ENCODE measurements at regions not wholly inside any gene's neighbourhood (a gene's known extent, or its start where the extent isn't known, plus 50 kb on each side); places are given as distances from the start of the nearest gene placed in this dataset.

GRCh38 chr12:19709889-19710288, 270.6 kb downstream of the AEBP2 start:
- DNase-seq (ENCODE audit: extremely low read depth in 1 of 2, low read depth in 1 of 2) = no peak

- DNase-seq (ENCODE audit: extremely low read depth in 1 of 2, low read depth in 1 of 2) = no peak
These were observed 271.8 kb downstream of the AEBP2 start for GRCh38 chr12:19710811-19711793.

GRCh38 chr12:19712041-19712440, 272.7 kb downstream of the AEBP2 start:
- DNase-seq (ENCODE audit: extremely low read depth in 1 of 2, low read depth in 1 of 2) = no peak

GRCh38 chr12:19718401-19718800, 279.1 kb downstream of the AEBP2 start:
- no peak for DNase-seq (ENCODE audit: extremely low read depth in 1 of 2, low read depth in 1 of 2)

GRCh38 chr12:19719672-19720071, 280.4 kb downstream of the AEBP2 start:
- no peak for DNase-seq (ENCODE audit: extremely low read depth in 1 of 2, low read depth in 1 of 2)

GRCh38 chr12:19726122-19726521, 286.8 kb downstream of the AEBP2 start:
- no peak for DNase-seq (ENCODE audit: extremely low read depth in 1 of 2, low read depth in 1 of 2)

GRCh38 chr12:19726592-19726991, 287.3 kb downstream of the AEBP2 start:
- no peak for DNase-seq (ENCODE audit: extremely low read depth in 1 of 2, low read depth in 1 of 2)

GRCh38 chr12:19737019-19737418, 297.7 kb downstream of the AEBP2 start:
- DNase-seq (ENCODE audit: extremely low read depth in 1 of 2, low read depth in 1 of 2) = no peak

- DNase-seq (ENCODE audit: extremely low read depth in 1 of 2, low read depth in 1 of 2) = no peak
These were observed 300.0 kb downstream of the AEBP2 start for GRCh38 chr12:19739195-19739776.

- DNase-seq (ENCODE audit: extremely low read depth in 1 of 2, low read depth in 1 of 2) = no peak
These were observed 301.3 kb downstream of the AEBP2 start for GRCh38 chr12:19740472-19741131.

- DNase-seq (ENCODE audit: extremely low read depth in 1 of 2, low read depth in 1 of 2) = no peak
These were observed 301.8 kb downstream of the AEBP2 start for GRCh38 chr12:19741132-19741489.

GRCh38 chr12:19744705-19745218, 305.5 kb downstream of the AEBP2 start:
- no peak for DNase-seq (ENCODE audit: extremely low read depth in 1 of 2, low read depth in 1 of 2)

- no peak for DNase-seq (ENCODE audit: extremely low read depth in 1 of 2, low read depth in 1 of 2)
These were observed 307.2 kb downstream of the AEBP2 start for GRCh38 chr12:19746471-19746870.

GRCh38 chr12:19749906-19750574, 310.7 kb downstream of the AEBP2 start:
- no peak for DNase-seq (ENCODE audit: extremely low read depth in 1 of 2, low read depth in 1 of 2)

- DNase-seq (ENCODE audit: extremely low read depth in 1 of 2, low read depth in 1 of 2) = no peak
These were observed 311.8 kb downstream of the AEBP2 start for GRCh38 chr12:19751078-19751477.

- DNase-seq (ENCODE audit: extremely low read depth in 1 of 2, low read depth in 1 of 2) = no peak
These were observed 313.4 kb downstream of the AEBP2 start for GRCh38 chr12:19752712-19753111.

- DNase-seq (ENCODE audit: extremely low read depth in 1 of 2, low read depth in 1 of 2) = no peak
These were observed 315.8 kb downstream of the AEBP2 start for GRCh38 chr12:19755136-19755535.

GRCh38 chr12:19757317-19757877, 318.1 kb downstream of the AEBP2 start:
- no peak for DNase-seq (ENCODE audit: extremely low read depth in 1 of 2, low read depth in 1 of 2)

GRCh38 chr12:19759227-19759626, 319.9 kb downstream of the AEBP2 start:
- DNase-seq (ENCODE audit: extremely low read depth in 1 of 2, low read depth in 1 of 2) = no peak

GRCh38 chr12:19760611-19761010, 321.3 kb downstream of the AEBP2 start:
- no peak for DNase-seq (ENCODE audit: extremely low read depth in 1 of 2, low read depth in 1 of 2)

GRCh38 chr12:19761463-19761862, 322.2 kb downstream of the AEBP2 start:
- no peak for DNase-seq (ENCODE audit: extremely low read depth in 1 of 2, low read depth in 1 of 2)
